T-helper 1 cell treated with Interleukin-12 subunit alpha and Interleukin-12 subunit beta and Interleukin-4 antibody, amounts not matched to agents 30 μg/mL and 1 μg/mL, for 36 hours (primary cell): ENCODE measurements at regions not wholly inside any gene's neighbourhood (a gene's known extent, or its start where the extent isn't known, plus 50 kb on each side); places are given as distances from the start of the nearest gene placed in this dataset.
"Not testable (repeated sequence)": the region's sequence is repeated elsewhere in the genome, so short reads cannot be mapped to it uniquely, and the experiment has no call there.

Source experiments
- H3K27ac Mint-ChIP-seq: one replicate; pipeline ENCODE4 v1.8.0; 2021; ENCODE audit warnings: mild to moderate bottlenecking, mixed read lengths
- H3K27me3 Mint-ChIP-seq: one replicate; pipeline ENCODE4 v1.8.0; 2021; ENCODE audit warnings: low read depth, mixed read lengths
- H3K36me3 Mint-ChIP-seq: one replicate; pipeline ENCODE4 v1.8.0; 2021; ENCODE audit warnings: low read depth, mixed read lengths
- H3K4me1 Mint-ChIP-seq: one replicate; pipeline ENCODE4 v1.8.0; 2021; ENCODE audit warnings: low read depth, mixed read lengths
- H3K4me3 Mint-ChIP-seq: one replicate; pipeline ENCODE4 v1.8.0; 2021; ENCODE audit warnings: mild to moderate bottlenecking, moderate library complexity, mixed read lengths
- H3K9me3 Mint-ChIP-seq: one replicate; pipeline ENCODE4 v1.8.0; 2021; ENCODE audit warnings: mixed read lengths

GRCh38 chr5:98364549-98364948 lies 408.9 kb upstream of the RGMB start:
- Mint-ChIP-seq H3K36me3 (no peaks in the 10 kb centered on the region), H3K27me3 (no peaks in the 10 kb centered on the region), H3K9me3 (no peaks in the 10 kb centered on the region), H3K4me3 (no peak overlapping the region), H3K4me1 (no peaks in the 10 kb centered on the region), H3K27ac (no peak overlapping the region)

- H3K36me3 Mint-ChIP-seq, result no peaks in the 10 kb centered on the region
- H3K9me3 Mint-ChIP-seq, result no peaks in the 10 kb centered on the region
- H3K27me3 Mint-ChIP-seq, result no peaks in the 10 kb centered on the region
- H3K27ac Mint-ChIP-seq, result no peak overlapping the region
- H3K4me3 Mint-ChIP-seq, result no peak overlapping the region
- no peaks in the 10 kb centered on the region for H3K4me1 Mint-ChIP-seq
These were observed 408.3 kb upstream of the RGMB start for GRCh38 chr5:98365126-98365525.

- no peaks in the 10 kb centered on the region for H3K27me3 Mint-ChIP-seq
- no peaks in the 10 kb centered on the region for H3K36me3 Mint-ChIP-seq
- H3K27ac Mint-ChIP-seq, result no peak overlapping the region
- H3K4me3 Mint-ChIP-seq, result no peak overlapping the region
- no peaks in the 10 kb centered on the region for H3K9me3 Mint-ChIP-seq
- H3K4me1 Mint-ChIP-seq, result no peaks in the 10 kb centered on the region
These were observed 405.3 kb upstream of the RGMB start for GRCh38 chr5:98368141-98368540.

GRCh38 chr5:98372351-98372750 lies 401.1 kb upstream of the RGMB start:
- Mint-ChIP-seq H3K4me1 (no peaks in the 10 kb centered on the region), H3K36me3 (no peaks in the 10 kb centered on the region), H3K9me3 (no peaks in the 10 kb centered on the region), H3K27me3 (no peaks in the 10 kb centered on the region), H3K4me3 (no peak overlapping the region), H3K27ac (no peak overlapping the region)

GRCh38 chr5:98391921-98392625 lies 381.4 kb upstream of the RGMB start:
- Mint-ChIP-seq H3K27me3 (no peaks in the 10 kb centered on the region), H3K36me3 (no peaks in the 10 kb centered on the region), H3K9me3 (no peaks in the 10 kb centered on the region), H3K27ac (no peak overlapping the region), H3K4me3 (no peak overlapping the region), H3K4me1 (no peaks in the 10 kb centered on the region)

- not testable (repeated sequence) for H3K36me3 Mint-ChIP-seq, H3K9me3 Mint-ChIP-seq, H3K4me1 Mint-ChIP-seq, H3K27ac Mint-ChIP-seq, H3K4me3 Mint-ChIP-seq, H3K27me3 Mint-ChIP-seq
These were observed 380.3 kb upstream of the RGMB start for GRCh38 chr5:98393205-98393604.

- Mint-ChIP-seq H3K36me3 (no peaks in the 10 kb centered on the region), H3K27ac (no peak overlapping the region), H3K4me1 (no peaks in the 10 kb centered on the region), H3K9me3 (no peaks in the 10 kb centered on the region), H3K4me3 (no peak overlapping the region), H3K27me3 (no peaks in the 10 kb centered on the region)
These were observed 376.4 kb upstream of the RGMB start for GRCh38 chr5:98397081-98397480.

GRCh38 chr5:98398465-98398864 lies 375.0 kb upstream of the RGMB start:
- Mint-ChIP-seq H3K4me3 (no peak overlapping the region), H3K27me3 (no peaks in the 10 kb centered on the region), H3K27ac (no peak overlapping the region), H3K36me3 (no peaks in the 10 kb centered on the region), H3K9me3 (no peaks in the 10 kb centered on the region), H3K4me1 (no peaks in the 10 kb centered on the region)

GRCh38 chr5:98401656-98402055 lies 371.8 kb upstream of the RGMB start:
- no peaks in the 10 kb centered on the region for H3K4me1 Mint-ChIP-seq
- H3K27ac Mint-ChIP-seq, result no peak overlapping the region
- H3K9me3 Mint-ChIP-seq, result no peaks in the 10 kb centered on the region
- H3K4me3 Mint-ChIP-seq, result no peak overlapping the region
- H3K36me3 Mint-ChIP-seq, result no peaks in the 10 kb centered on the region
- no peaks in the 10 kb centered on the region for H3K27me3 Mint-ChIP-seq

GRCh38 chr5:98402130-98402529 lies 371.3 kb upstream of the RGMB start:
- Mint-ChIP-seq H3K4me1 (no peaks in the 10 kb centered on the region), H3K27ac (no peak overlapping the region), H3K4me3 (no peak overlapping the region), H3K9me3 (no peaks in the 10 kb centered on the region), H3K27me3 (no peaks in the 10 kb centered on the region), H3K36me3 (no peaks in the 10 kb centered on the region)

- no peak overlapping the region for H3K4me3 Mint-ChIP-seq
- H3K9me3 Mint-ChIP-seq, result no peaks in the 10 kb centered on the region
- no peak overlapping the region for H3K27ac Mint-ChIP-seq
- no peaks in the 10 kb centered on the region for H3K4me1 Mint-ChIP-seq
- no peaks in the 10 kb centered on the region for H3K36me3 Mint-ChIP-seq
- no peaks in the 10 kb centered on the region for H3K27me3 Mint-ChIP-seq
These were observed 370.3 kb upstream of the RGMB start for GRCh38 chr5:98403131-98403530.

- Mint-ChIP-seq H3K27me3 (peaks cover 3% of the 10 kb centered on the region), H3K9me3 (no peaks in the 10 kb centered on the region), H3K27ac (no peak overlapping the region), H3K4me3 (no peak overlapping the region), H3K4me1 (no peaks in the 10 kb centered on the region), H3K36me3 (no peaks in the 10 kb centered on the region)
These were observed 358.5 kb upstream of the RGMB start for GRCh38 chr5:98414938-98415337.

GRCh38 chr5:98415663-98416062 lies 357.8 kb upstream of the RGMB start:
- Mint-ChIP-seq H3K9me3 (no peaks in the 10 kb centered on the region), H3K4me1 (no peaks in the 10 kb centered on the region), H3K36me3 (no peaks in the 10 kb centered on the region), H3K27me3 (peaks cover 3% of the 10 kb centered on the region), H3K4me3 (no peak overlapping the region), H3K27ac (no peak overlapping the region)

- H3K27ac Mint-ChIP-seq, result no peak overlapping the region
- no peaks in the 10 kb centered on the region for H3K9me3 Mint-ChIP-seq
- no peaks in the 10 kb centered on the region for H3K4me1 Mint-ChIP-seq
- H3K36me3 Mint-ChIP-seq, result no peaks in the 10 kb centered on the region
- peaks cover 3% of the 10 kb centered on the region for H3K27me3 Mint-ChIP-seq
- H3K4me3 Mint-ChIP-seq, result no peak overlapping the region
These were observed 356.9 kb upstream of the RGMB start for GRCh38 chr5:98416541-98416940.

GRCh38 chr5:98419825-98420224 lies 353.6 kb upstream of the RGMB start:
- H3K27me3 Mint-ChIP-seq, result peaks cover 3% of the 10 kb centered on the region

More at GRCh38 chr5:98419825-98420224, 353.6 kb upstream of the RGMB start:
- Mint-ChIP-seq H3K36me3 (no peaks in the 10 kb centered on the region), H3K9me3 (no peaks in the 10 kb centered on the region), H3K4me3 (no peak overlapping the region), H3K4me1 (no peaks in the 10 kb centered on the region), H3K27ac (no peak overlapping the region)
